ENCODE measurements at regions not wholly inside any gene's neighbourhood (a gene's known extent, or its start where the extent isn't known, plus 50 kb on each side); places are given as distances from the start of the nearest gene placed in this dataset.

DNA sequence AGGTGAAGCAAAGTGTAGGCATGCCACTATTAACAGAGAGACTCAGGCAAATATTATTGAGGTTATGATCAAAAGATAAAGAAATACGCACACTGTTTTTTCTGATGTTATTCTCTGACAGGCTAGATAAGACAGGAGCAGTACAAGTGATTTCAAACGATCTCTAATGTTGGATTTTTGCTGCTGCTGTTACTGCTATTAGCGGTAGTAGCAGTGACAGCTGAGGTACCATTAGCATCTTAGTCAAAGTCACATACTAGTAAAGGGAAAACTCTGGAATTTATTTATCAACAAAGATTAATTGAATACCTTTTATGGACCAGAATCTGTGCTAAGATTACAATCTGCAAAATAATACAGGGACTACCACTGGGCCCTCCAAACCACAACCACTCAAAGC, 362.4 kb upstream of the CDH6 start (continued):
- TF ChIP-seq, protein P1, sequence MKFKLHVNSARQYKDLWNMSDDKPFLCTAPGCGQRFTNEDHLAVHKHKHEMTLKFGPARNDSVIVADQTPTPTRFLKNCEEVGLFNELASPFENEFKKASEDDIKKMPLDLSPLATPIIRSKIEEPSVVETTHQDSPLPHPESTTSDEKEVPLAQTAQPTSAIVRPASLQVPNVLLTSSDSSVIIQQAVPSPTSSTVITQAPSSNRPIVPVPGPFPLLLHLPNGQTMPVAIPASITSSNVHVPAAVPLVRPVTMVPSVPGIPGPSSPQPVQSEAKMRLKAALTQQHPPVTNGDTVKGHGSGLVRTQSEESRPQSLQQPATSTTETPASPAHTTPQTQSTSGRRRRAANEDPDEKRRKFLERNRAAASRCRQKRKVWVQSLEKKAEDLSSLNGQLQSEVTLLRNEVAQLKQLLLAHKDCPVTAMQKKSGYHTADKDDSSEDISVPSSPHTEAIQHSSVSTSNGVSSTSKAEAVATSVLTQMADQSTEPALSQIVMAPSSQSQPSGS (IDR thresholded peaks at IDR 0.05; ENCODE audit: low read length), result no peak

Measured in H1 (cell line).